Nephron (organoid): ENCODE measurements at regions not wholly inside any gene's neighbourhood (a gene's known extent, or its start where the extent isn't known, plus 50 kb on each side); places are given as distances from the start of the nearest gene placed in this dataset.

ENCODE experiments used
- H3K27ac Mint-ChIP-seq, 3 experiments: 2 replicates each; pipeline ENCODE4 v1.8.0; 2020; ENCODE audit warnings: mixed read lengths in 3 of 3, mild to moderate bottlenecking in 2 of 3, moderate library complexity in 1 of 3
- H3K27me3 Mint-ChIP-seq: 2 replicates; pipeline ENCODE4 v1.8.0; 2021; ENCODE audit warnings: low read depth, mild to moderate bottlenecking, moderate library complexity, mixed read lengths
- H3K36me3 Mint-ChIP-seq: 2 replicates; pipeline ENCODE4 v1.8.0; 2020; ENCODE audit warnings: low read depth, mixed read lengths
- H3K4me1 Mint-ChIP-seq: 2 replicates; pipeline ENCODE4 v1.8.0; 2020; ENCODE audit warnings: mixed read lengths
- H3K4me3 Mint-ChIP-seq, 3 experiments: 2 replicates each; pipeline ENCODE4 v1.8.0; 2020; ENCODE audit warnings: mild to moderate bottlenecking in 3 of 3, mixed read lengths in 3 of 3, moderate library complexity in 2 of 3
- H3K9me3 Mint-ChIP-seq: 2 replicates; pipeline ENCODE4 v1.8.0; 2020; ENCODE audit warnings: mixed read lengths
- TF ChIP-seq, protein P1 (sequence below), 3 experiments: fragments of 200-600 bp; sonication (generic); IDR thresholded peaks; one replicate each; pipeline ENCODE4 v1.5.0; 2021; ENCODE audit warnings: antibody characterized with exemption in 3 of 3; ENCODE audit not compliant: unreplicated experiment in 3 of 3

DNA sequence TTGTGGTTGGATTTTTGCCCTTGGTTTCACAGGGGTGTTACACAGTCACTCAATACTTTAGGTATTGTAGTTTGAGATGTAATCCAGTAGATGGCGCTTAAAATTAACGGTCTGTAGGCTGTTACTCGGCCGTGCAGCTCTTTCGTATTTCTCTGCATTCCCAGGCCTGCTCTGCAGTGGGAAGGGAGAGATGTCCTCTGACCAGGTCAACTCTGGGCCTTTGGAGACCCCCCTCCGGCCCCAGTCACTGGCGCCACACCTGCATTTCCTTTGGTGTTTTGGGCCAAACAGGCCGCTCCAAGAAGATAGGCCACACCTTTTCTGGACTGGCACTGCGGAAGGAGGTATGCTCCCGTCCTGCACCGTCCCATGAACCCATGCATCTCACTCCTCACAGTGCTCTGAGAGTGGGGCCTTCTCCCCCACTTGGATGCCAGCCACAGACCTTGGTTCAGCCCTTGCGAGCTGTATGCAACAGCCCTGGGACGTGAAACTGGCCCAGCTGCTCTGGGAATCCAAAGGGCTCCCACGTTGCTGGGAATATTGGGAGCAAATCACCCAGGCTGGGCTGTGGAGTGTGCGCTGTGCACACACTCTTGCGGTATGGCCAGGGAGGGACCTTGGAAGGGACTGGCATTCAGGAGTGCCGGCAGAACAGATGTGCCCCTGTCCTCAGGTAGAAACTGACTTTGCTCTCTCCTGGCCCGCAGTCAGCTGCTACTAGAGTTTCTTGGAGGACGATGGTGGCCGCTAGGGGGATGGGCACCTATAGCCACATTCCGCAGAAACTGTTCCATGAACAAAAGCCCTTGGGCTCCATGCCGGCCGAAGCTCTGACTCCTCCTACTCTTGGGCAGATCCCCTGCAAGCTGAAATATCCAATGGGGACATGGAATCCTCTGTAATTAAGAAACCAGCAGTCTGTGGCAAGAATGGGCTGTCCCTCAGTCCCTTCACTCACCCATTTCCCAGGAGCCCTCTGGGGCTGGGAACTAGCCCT lies 410.5 kb upstream of the CADM2 start:
- Mint-ChIP-seq H3K9me3 (peaks cover 4% of the 10 kb centered on the region), H3K27me3 (no peaks in the 10 kb centered on the region), H3K36me3 (no peaks in the 10 kb centered on the region), H3K4me1 (no peaks in the 10 kb centered on the region), H3K27ac (no peak overlapping the region), H3K4me3 (no peak overlapping the region)
- TF ChIP-seq, protein P1, sequence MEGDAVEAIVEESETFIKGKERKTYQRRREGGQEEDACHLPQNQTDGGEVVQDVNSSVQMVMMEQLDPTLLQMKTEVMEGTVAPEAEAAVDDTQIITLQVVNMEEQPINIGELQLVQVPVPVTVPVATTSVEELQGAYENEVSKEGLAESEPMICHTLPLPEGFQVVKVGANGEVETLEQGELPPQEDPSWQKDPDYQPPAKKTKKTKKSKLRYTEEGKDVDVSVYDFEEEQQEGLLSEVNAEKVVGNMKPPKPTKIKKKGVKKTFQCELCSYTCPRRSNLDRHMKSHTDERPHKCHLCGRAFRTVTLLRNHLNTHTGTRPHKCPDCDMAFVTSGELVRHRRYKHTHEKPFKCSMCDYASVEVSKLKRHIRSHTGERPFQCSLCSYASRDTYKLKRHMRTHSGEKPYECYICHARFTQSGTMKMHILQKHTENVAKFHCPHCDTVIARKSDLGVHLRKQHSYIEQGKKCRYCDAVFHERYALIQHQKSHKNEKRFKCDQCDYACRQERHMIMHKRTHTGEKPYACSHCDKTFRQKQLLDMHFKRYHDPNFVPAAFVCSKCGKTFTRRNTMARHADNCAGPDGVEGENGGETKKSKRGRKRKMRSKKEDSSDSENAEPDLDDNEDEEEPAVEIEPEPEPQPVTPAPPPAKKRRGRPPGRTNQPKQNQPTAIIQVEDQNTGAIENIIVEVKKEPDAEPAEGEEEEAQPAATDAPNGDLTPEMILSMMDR (IDR thresholded peaks at IDR 0.05; ENCODE audit: unreplicated experiment in 3 of 3): peak; percentile 44 to 64 (median 48)

DNA sequence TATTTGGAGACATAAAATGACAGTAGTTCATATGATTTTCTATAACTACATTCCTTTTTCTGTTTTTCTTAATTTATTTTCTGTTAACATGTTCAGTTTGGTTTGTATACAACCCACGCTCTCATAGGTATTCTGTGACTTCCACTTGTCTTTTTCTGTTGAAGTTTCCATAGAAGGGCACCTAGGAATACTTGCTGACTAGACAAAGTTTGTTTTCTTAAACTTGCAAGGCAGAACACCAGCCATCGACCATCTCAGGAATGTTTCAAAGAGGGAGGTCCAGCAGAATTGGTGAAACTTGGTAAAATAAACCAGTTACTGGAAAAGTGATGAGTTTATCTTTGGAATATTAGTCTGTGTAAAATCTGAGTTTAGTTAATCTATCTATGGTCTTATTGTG lies 403.2 kb upstream of the CADM2 start:
- Mint-ChIP-seq H3K4me3 (no peak overlapping the region), H3K36me3 (no peaks in the 10 kb centered on the region), H3K27ac (no peak overlapping the region), H3K27me3 (peaks cover 2% of the 10 kb centered on the region), H3K9me3 (no peaks in the 10 kb centered on the region), H3K4me1 (no peaks in the 10 kb centered on the region)
- TF ChIP-seq, protein P1 (IDR thresholded peaks at IDR 0.05; ENCODE audit: unreplicated experiment in 3 of 3): no peak

DNA sequence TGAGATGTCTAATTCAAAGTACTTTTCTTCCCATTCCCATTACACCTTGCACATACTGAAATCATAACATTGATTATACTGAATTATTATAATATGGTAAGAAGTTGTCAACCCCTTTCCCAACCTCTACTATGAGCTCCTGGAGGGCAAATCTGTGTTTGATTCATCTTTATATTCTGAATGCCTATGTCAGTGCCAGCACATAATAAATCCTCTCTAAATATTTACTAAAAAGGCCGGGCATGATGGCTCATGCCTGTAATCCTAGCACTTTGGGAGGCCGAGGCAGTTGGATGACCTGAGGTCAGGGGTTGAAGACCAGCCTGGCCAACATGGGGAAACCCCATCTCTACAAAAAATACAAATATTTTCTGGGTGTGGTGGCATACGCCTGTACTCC lies 392.5 kb upstream of the CADM2 start:
- H3K27ac Mint-ChIP-seq: no peak overlapping the region
- H3K4me3 Mint-ChIP-seq: no peak overlapping the region
- H3K4me1 Mint-ChIP-seq: peaks cover 5% of the 10 kb centered on the region
- H3K27me3 Mint-ChIP-seq: no peaks in the 10 kb centered on the region
- TF ChIP-seq, protein P1 (IDR thresholded peaks at IDR 0.05; ENCODE audit: unreplicated experiment in 3 of 3): no peak
- H3K36me3 Mint-ChIP-seq: no peaks in the 10 kb centered on the region
- H3K9me3 Mint-ChIP-seq: no peaks in the 10 kb centered on the region

DNA sequence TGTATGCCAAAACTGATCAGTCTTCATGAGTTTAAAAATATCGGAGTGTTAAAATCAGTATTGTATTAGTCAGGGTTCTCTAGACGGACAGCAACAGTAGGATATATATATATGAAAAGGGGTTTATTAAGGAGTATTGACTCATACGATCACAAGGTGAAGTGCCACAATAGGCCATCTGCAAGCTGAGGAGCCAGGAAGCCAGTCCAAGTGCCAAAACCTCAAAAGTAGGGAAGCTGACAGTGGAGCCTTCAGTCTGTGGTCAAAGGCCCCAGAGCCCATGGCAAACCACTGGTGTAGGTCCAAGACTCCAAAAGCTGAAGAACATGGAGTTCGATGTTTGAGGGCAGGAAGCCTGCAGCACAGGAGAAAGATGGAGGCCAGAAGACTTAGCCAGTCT lies 391.0 kb upstream of the CADM2 start:
- no peak overlapping the region for H3K4me3 Mint-ChIP-seq
- no peak overlapping the region for H3K27ac Mint-ChIP-seq
- H3K36me3 Mint-ChIP-seq: no peaks in the 10 kb centered on the region
- TF ChIP-seq, protein P1 (IDR thresholded peaks at IDR 0.05; ENCODE audit: unreplicated experiment in 3 of 3): no peak
- H3K4me1 Mint-ChIP-seq: peaks cover 5% of the 10 kb centered on the region
- no peaks in the 10 kb centered on the region for H3K27me3 Mint-ChIP-seq
- no peaks in the 10 kb centered on the region for H3K9me3 Mint-ChIP-seq

DNA sequence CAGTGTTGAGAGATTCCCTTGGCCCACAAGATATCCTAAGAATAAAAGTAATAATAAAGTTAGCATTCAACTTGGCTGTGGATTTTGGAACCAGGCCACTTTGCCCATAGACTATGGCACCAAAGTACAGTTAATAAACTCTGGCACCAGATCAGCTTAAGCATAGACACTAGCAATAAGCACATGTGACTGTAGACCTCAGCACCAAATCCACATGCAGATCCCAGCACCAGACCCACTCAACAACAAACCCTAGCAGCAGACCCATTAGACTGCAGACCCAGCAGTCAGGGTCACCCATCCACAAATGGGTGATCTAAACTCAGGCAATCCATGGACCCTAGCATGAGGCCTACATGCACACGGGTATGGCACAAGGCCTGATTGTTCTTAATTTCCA lies 384.8 kb upstream of the CADM2 start:
- Mint-ChIP-seq H3K27me3 (no peaks in the 10 kb centered on the region), H3K36me3 (no peaks in the 10 kb centered on the region), H3K4me1 (peaks cover 5% of the 10 kb centered on the region), H3K4me3 (no peak overlapping the region), H3K27ac (no peak overlapping the region), H3K9me3 (peaks cover 13% of the 10 kb centered on the region)
- TF ChIP-seq, protein P1 (IDR thresholded peaks at IDR 0.05; ENCODE audit: unreplicated experiment in 3 of 3): no peak

DNA sequence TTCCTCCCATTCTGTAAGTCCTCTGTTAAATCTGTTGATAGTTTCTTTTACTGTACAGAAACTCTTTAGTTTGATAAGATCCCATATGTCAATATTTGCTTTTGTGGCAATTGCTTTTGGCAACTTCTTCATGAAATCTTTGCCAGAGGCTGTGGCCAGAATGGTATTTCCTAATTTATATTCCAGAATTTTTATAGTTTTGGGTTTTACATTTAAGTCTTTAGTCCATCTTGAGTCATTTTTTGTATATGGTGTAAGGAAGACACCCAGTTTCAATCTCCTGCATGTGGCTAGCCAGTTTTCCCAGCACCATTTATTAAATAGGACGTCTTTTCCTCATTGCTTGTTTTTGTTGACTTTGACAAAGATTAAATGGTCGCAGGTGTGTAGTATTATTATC lies 372.4 kb upstream of the CADM2 start:
- H3K4me1 Mint-ChIP-seq: peaks cover 4% of the 10 kb centered on the region
- H3K9me3 Mint-ChIP-seq: peaks cover 2% of the 10 kb centered on the region
- no peaks in the 10 kb centered on the region for H3K36me3 Mint-ChIP-seq
- TF ChIP-seq, protein P1 (IDR thresholded peaks at IDR 0.05; ENCODE audit: unreplicated experiment in 3 of 3): no peak
- no peaks in the 10 kb centered on the region for H3K27me3 Mint-ChIP-seq
- H3K27ac Mint-ChIP-seq: no peak overlapping the region
- no peak overlapping the region for H3K4me3 Mint-ChIP-seq
